Large intestine (tissue), 3 donors: ENCODE measurements at regions not wholly inside any gene's neighbourhood (a gene's known extent, or its start where the extent isn't known, plus 50 kb on each side); places are given as distances from the start of the nearest gene placed in this dataset.

Experiments
- DNase-seq, 2 donors: peaks; one replicate each; pipeline versions ENCODE4 v3.0.0 to v3.0.0-alpha.2; 2013
- H3K27ac ChIP-seq: one replicate; pipeline ENCODE4 v1.5.1; 2013; ENCODE audit warnings: low read length
- H3K27me3 ChIP-seq: 2 replicates; pipeline ENCODE4 v1.6.1; 2013; ENCODE audit warnings: low read length; ENCODE audit not compliant: control insufficient read depth, insufficient read depth
- H3K36me3 ChIP-seq: 2 replicates; pipeline ENCODE4 v1.6.1; 2013; ENCODE audit warnings: low read length; ENCODE audit not compliant: control insufficient read depth, insufficient read depth
- H3K4me1 ChIP-seq: one replicate; pipeline ENCODE4 v1.6.1; 2013; ENCODE audit warnings: low read length; ENCODE audit not compliant: control insufficient read depth, insufficient read depth
- H3K4me3 ChIP-seq: one replicate; pipeline ENCODE4 v1.5.1; 2013; ENCODE audit warnings: low read length
- H3K9me3 ChIP-seq: one replicate; pipeline ENCODE4 v1.6.1; 2013; ENCODE audit warnings: mild to moderate bottlenecking, low read depth, low read length, moderate library complexity; ENCODE audit not compliant: control insufficient read depth
- WGBS: methylation state at CpG from one replicate; pipeline ENCODE4 v1.1.5; 2013; ENCODE audit warnings: low lambda C conversion rate; ENCODE audit not compliant: insufficient coverage; 5-methylcytosine and 5-hydroxymethylcytosine counted together

- no CpG with 5 or more reads among the region's 2 CpGs for WGBS
- Histone ChIP-seq H3K27me3 (no peaks in the 10 kb centered on the region), H3K36me3 (no peaks in the 10 kb centered on the region), H3K4me1 (no peaks in the 10 kb centered on the region), H3K27ac (no peak overlapping the region), H3K4me3 (no peak overlapping the region), H3K9me3 (no peaks in the 10 kb centered on the region)
- DNase-seq = no peak
Measured at GRCh38 chr13:28560612-28561011, 65.7 kb upstream of the FLT1 start.

DNA sequence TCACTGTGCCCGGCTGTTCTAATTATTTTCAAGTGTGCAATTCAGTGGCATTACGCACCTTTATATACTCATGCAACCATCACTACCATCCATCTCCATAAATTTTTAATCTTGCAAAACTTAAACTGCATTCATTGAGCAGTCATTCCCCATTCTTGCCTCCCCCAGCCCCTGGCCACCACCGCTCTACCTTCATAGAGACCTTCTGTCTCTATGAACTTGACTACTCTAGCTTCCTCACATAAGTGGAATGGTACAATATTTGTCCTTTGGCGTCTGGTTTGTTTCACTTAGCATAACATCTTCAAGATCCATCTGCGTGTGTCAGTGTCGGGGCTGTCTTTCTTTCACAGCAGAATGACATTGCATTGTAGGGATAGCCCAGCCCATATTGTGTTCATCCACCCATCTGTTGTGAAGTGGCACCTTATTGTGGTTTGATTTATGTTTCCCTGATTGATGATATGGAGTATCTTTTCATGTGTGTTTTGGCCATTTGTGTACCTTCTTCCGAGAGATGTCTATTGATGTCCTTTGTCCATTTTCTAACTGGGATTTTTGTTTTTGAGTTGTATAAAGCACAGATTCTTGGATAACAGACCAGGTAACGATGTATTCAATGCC lies 64.8 kb upstream of the FLT1 start:
- Histone ChIP-seq H3K9me3 (no peaks in the 10 kb centered on the region), H3K4me3 (no peak overlapping the region), H3K27ac (no peak overlapping the region), H3K36me3 (no peaks in the 10 kb centered on the region), H3K27me3 (no peaks in the 10 kb centered on the region), H3K4me1 (no peaks in the 10 kb centered on the region)
- no peak for DNase-seq
- WGBS = 100% methylated on average over 2 of the region's 8 CpGs

DNA sequence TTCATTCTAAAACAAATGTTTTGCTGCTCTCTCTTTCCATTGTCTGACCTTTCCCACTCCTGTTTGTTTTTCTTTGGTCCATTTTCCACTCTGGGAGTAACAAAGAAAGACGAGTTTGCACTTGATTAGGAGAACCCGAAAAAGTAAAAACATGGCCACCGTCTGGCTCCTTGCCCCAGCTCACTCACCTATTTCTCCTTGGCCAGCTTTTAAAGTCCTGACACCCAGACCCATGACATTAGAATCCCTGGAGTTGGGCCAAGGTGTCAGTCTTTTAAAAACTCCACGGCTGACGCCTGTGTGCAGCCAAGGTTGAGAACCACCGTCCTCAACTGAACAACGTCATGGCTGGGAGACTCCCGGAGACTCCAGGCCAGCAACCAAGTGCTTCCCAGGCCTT lies 63.6 kb upstream of the FLT1 start:
- Histone ChIP-seq H3K27me3 (no peaks in the 10 kb centered on the region), H3K4me3 (no peak overlapping the region), H3K36me3 (no peaks in the 10 kb centered on the region), H3K9me3 (no peaks in the 10 kb centered on the region), H3K27ac (no peak overlapping the region), H3K4me1 (no peaks in the 10 kb centered on the region)
- no peak for DNase-seq
- WGBS = 77% methylated on average over 3 of the region's 8 CpGs

- Histone ChIP-seq H3K4me1 (no peaks in the 10 kb centered on the region), H3K27ac (no peak overlapping the region), H3K9me3 (no peaks in the 10 kb centered on the region), H3K27me3 (no peaks in the 10 kb centered on the region), H3K36me3 (no peaks in the 10 kb centered on the region), H3K4me3 (no peak overlapping the region)
- 55% methylated on average over 1 of the region's 5 CpGs for WGBS
- no peak for DNase-seq
Measured at GRCh38 chr13:28557725-28558520, 63.0 kb upstream of the FLT1 start.

- no CpG with 5 or more reads among the region's 7 CpGs for WGBS
- Histone ChIP-seq H3K27me3 (no peaks in the 10 kb centered on the region), H3K27ac (no peak overlapping the region), H3K36me3 (no peaks in the 10 kb centered on the region), H3K9me3 (no peaks in the 10 kb centered on the region), H3K4me3 (no peak overlapping the region), H3K4me1 (no peaks in the 10 kb centered on the region)
- peak in 1 of 2 donors; percentile 64 for DNase-seq
Measured at GRCh38 chr13:28555096-28555495, 60.2 kb upstream of the FLT1 start.

DNA sequence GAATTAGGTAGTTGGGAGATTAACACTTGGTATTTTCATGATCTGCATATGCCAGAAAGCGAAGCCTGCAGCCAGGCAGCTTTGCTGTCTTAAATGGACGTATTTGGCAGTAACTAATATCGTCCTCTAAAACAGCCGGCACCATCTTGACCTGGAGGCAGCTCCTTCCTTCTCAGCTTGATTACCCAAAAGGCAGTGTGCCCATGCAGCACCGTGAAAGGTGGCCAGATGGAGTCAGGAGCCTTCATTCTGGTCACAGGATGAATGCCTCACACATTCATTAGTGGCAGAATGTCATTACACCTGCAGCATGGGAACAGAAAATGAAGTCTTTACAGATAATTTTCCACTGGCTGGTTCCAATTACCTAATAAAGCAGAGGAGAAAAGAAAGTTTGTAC lies 59.0 kb upstream of the FLT1 start:
- DNase-seq = no peak
- no peak overlapping the region for H3K27ac ChIP-seq
- peaks cover under 1% of the 10 kb centered on the region for H3K4me1 ChIP-seq
- H3K4me3 ChIP-seq = no peak overlapping the region
- H3K27me3 ChIP-seq = no peaks in the 10 kb centered on the region
- H3K9me3 ChIP-seq = no peaks in the 10 kb centered on the region
- no peaks in the 10 kb centered on the region for H3K36me3 ChIP-seq
- WGBS = no CpG with 5 or more reads among the region's 5 CpGs

DNA sequence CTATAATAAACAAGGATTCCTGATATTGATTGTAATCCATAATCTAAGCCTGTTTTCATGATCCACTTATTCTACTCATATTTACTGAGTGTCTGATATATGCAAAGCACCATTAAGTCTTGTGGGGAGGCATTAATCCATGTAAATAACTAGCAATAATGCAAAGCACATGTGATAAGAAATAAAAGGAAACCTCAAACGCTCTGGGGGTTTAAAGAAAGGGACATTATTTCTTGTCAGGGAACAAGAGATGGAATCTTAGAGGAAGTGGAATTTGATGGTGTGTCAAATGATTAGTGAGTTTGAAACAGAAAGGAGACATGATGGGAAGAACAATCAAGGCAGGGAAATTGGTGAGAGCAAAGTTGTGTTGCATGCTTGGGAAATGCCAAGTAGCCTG lies 57.4 kb upstream of the FLT1 start:
- DNase-seq = no peak
- H3K36me3 ChIP-seq = no peaks in the 10 kb centered on the region
- WGBS = 40% methylated on average over 1 of the region's 1 CpG
- no peaks in the 10 kb centered on the region for H3K9me3 ChIP-seq
- no peak overlapping the region for H3K27ac ChIP-seq
- H3K27me3 ChIP-seq = no peaks in the 10 kb centered on the region
- H3K4me3 ChIP-seq = no peak overlapping the region
- peaks cover 9% of the 10 kb centered on the region for H3K4me1 ChIP-seq

GRCh38 chr13:28551498-28551895 lies 56.6 kb upstream of the FLT1 start:
- no peaks in the 10 kb centered on the region for H3K36me3 ChIP-seq
- no peaks in the 10 kb centered on the region for H3K27me3 ChIP-seq
- no peak overlapping the region for H3K4me3 ChIP-seq
- H3K27ac ChIP-seq = no peak overlapping the region
- DNase-seq = no peak
- peaks cover 9% of the 10 kb centered on the region for H3K4me1 ChIP-seq
- 100% methylated on average over 2 of the region's 2 CpGs for WGBS
- H3K9me3 ChIP-seq = no peaks in the 10 kb centered on the region

DNA sequence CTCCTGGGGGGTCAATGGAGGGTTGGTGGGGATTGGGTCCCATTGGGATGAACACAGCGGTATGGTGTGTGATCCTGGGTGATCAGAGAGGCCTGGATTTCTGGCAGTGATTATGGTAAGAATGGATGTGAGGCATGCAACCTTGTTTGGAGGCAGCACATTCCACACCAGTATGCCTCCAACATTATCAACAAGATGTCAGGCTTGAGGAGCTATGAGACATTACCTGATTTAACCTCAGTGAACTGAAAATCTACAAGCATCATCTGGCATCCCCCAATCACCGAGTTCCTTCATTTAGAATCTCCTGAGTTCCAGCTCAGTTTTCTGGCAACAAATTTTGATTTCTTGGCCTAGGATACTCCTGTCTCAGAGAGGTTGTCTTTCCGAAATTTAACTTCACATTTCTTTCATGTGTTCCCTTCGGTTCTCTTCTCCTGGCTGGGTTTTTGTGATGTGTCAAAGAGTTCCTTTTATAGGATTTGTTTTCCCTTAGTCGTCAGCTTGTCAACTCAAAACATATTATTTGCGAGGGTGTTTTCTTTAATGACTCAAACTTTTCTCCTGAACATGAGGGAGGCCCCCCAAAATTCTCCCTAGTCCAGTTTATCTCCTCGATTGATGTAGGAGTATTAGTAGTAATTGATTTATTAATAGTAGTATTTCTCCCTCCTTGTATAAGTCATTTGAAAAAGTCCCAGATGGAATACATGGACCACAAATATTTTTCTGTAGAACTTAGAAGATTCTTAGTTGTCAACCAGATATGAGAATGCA lies 56.0 kb upstream of the FLT1 start:
- Histone ChIP-seq H3K27ac (no peak overlapping the region), H3K4me3 (no peak overlapping the region), H3K9me3 (no peaks in the 10 kb centered on the region), H3K27me3 (no peaks in the 10 kb centered on the region), H3K36me3 (no peaks in the 10 kb centered on the region), H3K4me1 (peaks cover 12% of the 10 kb centered on the region)
- WGBS = 80% methylated on average over 1 of the region's 7 CpGs
- DNase-seq = no peak

DNA sequence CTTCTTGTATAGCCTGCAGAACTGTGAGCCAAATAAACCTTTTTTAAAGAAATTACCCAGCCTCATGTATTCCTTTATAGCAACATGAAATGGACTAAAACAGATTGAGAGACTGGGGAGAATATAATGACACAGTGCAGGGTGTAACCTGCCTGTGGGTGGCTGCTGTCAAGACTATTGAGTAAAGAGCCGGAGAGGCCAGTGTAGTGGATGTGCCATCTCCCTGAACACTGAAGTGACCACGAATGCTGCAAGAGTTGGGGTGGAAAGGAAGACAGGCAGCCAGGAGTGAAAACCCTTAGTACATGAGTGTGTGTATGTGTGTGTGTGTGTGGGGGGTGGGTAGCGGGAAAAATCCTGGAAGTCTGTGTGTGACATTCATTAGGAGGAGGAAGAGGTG lies 55.2 kb upstream of the FLT1 start:
- H3K27ac ChIP-seq = no peak overlapping the region
- no peak overlapping the region for H3K4me3 ChIP-seq
- H3K36me3 ChIP-seq = no peaks in the 10 kb centered on the region
- no peaks in the 10 kb centered on the region for H3K9me3 ChIP-seq
- WGBS = no CpG with 5 or more reads among the region's 3 CpGs
- H3K4me1 ChIP-seq = peaks cover 13% of the 10 kb centered on the region
- no peak for DNase-seq
- no peaks in the 10 kb centered on the region for H3K27me3 ChIP-seq
